Immature natural killer cell (primary cell): ENCODE measurements at regions not wholly inside any gene's neighbourhood (a gene's known extent, or its start where the extent isn't known, plus 50 kb on each side); places are given as distances from the start of the nearest gene placed in this dataset.

Source experiments
- DNase-seq, 3 donors: peaks; one replicate each; pipeline ENCODE4 v3.0.0; 2022; ENCODE audit warnings: mixed read lengths in 1 of 3
- H3K27ac Mint-ChIP-seq, 6 donors: one replicate each; pipeline ENCODE4 v1.8.0; 2020; ENCODE audit warnings: mixed read lengths in 6 of 6, mild to moderate bottlenecking in 5 of 6, inconsistent platforms in 4 of 6, moderate library complexity in 3 of 6
- H3K27me3 Mint-ChIP-seq, 3 donors: one replicate each; pipeline ENCODE4 v1.8.0; 2020 to 2021; ENCODE audit warnings: low read depth in 3 of 3, mild to moderate bottlenecking in 3 of 3, mixed read lengths in 3 of 3, moderate library complexity in 3 of 3, inconsistent platforms in 1 of 3
- H3K36me3 Mint-ChIP-seq, 3 donors: one replicate each; pipeline ENCODE4 v1.8.0; 2020; ENCODE audit warnings: mixed read lengths in 3 of 3, inconsistent platforms in 2 of 3, mild to moderate bottlenecking in 2 of 3
- H3K4me1 Mint-ChIP-seq, 2 donors: one replicate each; pipeline ENCODE4 v1.8.0; 2020; ENCODE audit warnings: inconsistent platforms in 2 of 2, mild to moderate bottlenecking in 2 of 2, mixed read lengths in 2 of 2, moderate library complexity in 1 of 2
- H3K4me3 Mint-ChIP-seq, 5 donors: one replicate each; pipeline ENCODE4 v1.8.0; 2020; ENCODE audit warnings: mild to moderate bottlenecking in 5 of 5, mixed read lengths in 5 of 5, inconsistent platforms in 3 of 5, moderate library complexity in 3 of 5
- H3K9me3 Mint-ChIP-seq, 6 donors: one replicate each; pipeline ENCODE4 v1.8.0; 2020; ENCODE audit warnings: mild to moderate bottlenecking in 6 of 6, mixed read lengths in 6 of 6, inconsistent platforms in 4 of 6, moderate library complexity in 3 of 6

DNA sequence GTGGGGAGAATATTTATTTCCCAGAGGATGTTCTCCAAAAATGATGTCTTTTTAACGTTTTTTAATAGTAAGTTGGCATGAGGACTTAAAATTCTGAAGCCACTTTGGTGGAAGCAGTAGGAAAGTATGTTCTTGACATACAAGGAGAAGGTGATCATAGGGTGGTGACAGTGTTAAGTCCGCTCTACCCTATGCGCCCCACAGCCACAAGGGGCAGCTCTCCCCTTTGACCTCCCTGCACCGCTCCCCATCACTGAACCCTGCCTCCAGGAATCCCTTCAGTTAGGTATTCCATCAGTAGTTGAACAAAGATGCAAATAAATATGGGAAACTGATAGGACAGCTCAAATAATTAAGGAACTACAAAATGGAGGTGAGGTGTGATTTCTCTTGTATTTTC, 111.4 kb downstream of the PLEKHG1 start:
- no peak for DNase-seq
- H3K9me3 Mint-ChIP-seq = no peaks in the 10 kb centered on the region
- H3K36me3 Mint-ChIP-seq = no peaks in the 10 kb centered on the region
- H3K4me3 Mint-ChIP-seq = no peak overlapping the region
- peaks cover 0 to 6% (median 3%) of the 10 kb centered on the region in 3 donors for H3K27me3 Mint-ChIP-seq
- H3K27ac Mint-ChIP-seq = no peak overlapping the region
- no peaks in the 10 kb centered on the region for H3K4me1 Mint-ChIP-seq

DNA sequence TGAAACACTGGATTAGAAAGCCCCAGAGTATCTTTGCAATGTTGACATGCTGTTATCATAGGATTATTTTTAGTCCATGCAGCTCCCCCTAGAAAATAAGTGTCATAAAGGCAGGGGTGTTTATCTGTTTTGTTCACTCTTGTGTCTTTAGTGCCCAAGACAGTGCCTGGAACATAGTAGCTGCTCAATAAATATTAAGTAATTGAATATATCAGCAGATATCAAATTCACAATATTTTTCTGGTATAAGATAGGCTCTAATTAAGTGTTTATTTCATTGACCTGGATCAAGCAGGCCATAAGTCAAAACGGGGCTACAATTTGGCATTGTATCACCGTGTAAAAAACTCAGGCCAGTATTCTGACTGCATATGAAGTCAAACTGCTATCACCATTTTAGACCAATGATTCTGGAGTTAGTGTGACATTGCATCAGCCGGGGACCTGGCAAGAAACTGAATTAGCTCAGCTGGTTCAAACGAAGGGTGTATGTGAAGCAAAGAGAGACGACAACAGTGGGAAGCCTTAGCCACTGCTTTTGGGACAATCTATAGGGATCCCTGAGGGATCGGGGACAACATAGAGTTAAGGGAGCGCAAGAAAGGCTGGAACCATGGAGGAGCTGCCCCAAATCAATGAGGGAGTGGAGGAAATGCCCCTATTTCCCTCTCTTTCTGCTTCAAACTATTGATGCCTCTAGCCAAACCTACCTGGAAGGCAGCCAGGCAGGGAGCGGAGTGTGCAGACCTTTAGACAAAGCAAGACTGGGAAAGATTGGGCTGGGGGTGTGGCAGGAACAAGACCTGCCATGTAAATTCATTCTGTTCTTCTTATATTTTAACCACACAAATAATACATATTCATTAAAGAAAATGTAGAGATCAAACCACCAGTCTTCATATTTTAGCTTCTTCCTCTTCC, 112.2 kb downstream of the PLEKHG1 start:
- peaks cover 0 to 6% (median 3%) of the 10 kb centered on the region in 3 donors for H3K27me3 Mint-ChIP-seq
- no peak for DNase-seq
- H3K4me3 Mint-ChIP-seq = no peak overlapping the region
- no peaks in the 10 kb centered on the region for H3K4me1 Mint-ChIP-seq
- no peaks in the 10 kb centered on the region for H3K36me3 Mint-ChIP-seq
- no peak overlapping the region for H3K27ac Mint-ChIP-seq
- H3K9me3 Mint-ChIP-seq = no peaks in the 10 kb centered on the region

DNA sequence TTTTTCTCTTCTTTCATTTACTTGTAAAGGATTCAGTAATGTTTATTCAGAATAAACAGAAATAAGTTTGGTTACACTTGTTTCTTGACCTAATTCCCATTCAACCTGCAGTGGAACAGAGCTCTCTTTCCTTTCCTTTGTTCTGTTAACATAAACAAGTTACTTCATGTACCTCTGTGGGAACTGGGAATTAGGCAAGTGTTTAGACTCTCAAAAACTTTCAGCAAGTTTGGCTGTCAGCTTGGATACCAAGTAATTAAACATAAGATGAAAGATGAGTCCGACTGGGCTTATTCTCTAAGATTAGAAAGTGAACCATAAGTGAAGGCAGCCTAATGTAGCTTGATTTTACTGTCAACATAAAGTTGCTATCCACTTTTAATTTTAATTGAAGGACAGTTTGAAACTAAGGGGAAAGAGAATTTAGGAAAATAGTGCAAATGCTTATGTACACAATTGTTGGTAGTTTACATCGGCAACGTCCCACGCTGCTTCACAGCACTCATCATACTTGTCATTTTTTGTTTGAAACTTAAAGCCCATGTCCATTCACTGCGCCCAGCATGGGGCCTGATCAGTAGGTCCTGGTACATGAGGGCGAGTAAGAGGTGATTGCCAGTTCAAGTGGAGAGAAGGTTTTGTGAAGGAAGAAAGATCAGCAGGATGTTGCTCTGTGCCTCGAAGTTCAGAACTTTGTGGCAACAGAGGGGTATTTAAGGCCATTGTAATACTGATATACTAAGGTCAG, 113.0 kb downstream of the PLEKHG1 start:
- no peaks in the 10 kb centered on the region for H3K36me3 Mint-ChIP-seq
- peaks cover 0 to 6% (median 0%) of the 10 kb centered on the region in 3 donors for H3K27me3 Mint-ChIP-seq
- DNase-seq = no peak
- H3K4me3 Mint-ChIP-seq = no peak overlapping the region
- no peaks in the 10 kb centered on the region for H3K9me3 Mint-ChIP-seq
- no peak overlapping the region for H3K27ac Mint-ChIP-seq
- no peaks in the 10 kb centered on the region for H3K4me1 Mint-ChIP-seq

DNA sequence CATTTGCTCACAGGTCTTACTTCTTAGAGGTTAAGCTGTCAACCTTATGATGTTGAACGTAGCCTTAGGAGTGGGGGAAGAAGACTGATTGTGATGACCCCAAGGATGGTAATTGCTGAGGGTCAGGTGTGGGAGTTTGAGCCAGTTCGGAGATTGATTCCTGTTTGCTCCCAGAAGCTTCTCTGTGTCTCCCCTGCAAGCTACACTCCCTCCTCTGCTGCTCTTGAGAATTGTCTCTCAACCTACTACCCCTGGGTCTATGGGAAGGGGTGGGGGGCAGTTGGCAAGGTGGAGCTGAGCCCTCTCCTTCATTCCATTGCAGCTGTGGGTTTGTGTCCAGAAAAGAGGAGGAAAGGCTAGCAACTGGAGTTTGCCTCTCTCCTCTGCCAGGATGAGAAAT, 113.8 kb downstream of the PLEKHG1 start:
- Mint-ChIP-seq H3K9me3 (no peaks in the 10 kb centered on the region), H3K4me3 (no peak overlapping the region), H3K27me3 (peaks cover 0 to 2% (median 0%) of the 10 kb centered on the region in 3 donors), H3K36me3 (no peaks in the 10 kb centered on the region), H3K27ac (no peak overlapping the region), H3K4me1 (no peaks in the 10 kb centered on the region)
- DNase-seq = no peak

DNA sequence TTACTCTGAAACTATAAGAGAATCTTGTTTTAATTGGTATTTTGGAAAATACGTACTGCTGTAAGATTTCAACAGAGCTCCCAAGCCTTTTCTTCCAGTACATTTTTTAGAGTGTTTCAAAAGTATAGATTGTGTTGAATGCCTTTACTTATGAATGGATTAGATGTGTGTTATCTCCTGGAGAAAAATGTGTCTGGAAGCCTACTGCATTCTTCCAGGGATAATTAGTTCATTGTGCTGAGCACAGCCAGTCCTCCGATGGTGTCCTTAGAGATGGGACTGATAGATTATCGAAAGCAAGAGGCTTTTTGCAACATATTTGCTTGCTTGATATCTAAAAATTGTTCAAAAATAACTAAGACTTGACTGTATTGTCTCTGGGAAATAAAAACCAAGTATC, 114.2 kb downstream of the PLEKHG1 start:
- Mint-ChIP-seq H3K27me3 (peaks cover 0 to 2% (median 0%) of the 10 kb centered on the region in 3 donors), H3K4me1 (no peaks in the 10 kb centered on the region), H3K9me3 (no peaks in the 10 kb centered on the region), H3K36me3 (no peaks in the 10 kb centered on the region), H3K27ac (no peak overlapping the region), H3K4me3 (no peak overlapping the region)
- no peak for DNase-seq

DNA sequence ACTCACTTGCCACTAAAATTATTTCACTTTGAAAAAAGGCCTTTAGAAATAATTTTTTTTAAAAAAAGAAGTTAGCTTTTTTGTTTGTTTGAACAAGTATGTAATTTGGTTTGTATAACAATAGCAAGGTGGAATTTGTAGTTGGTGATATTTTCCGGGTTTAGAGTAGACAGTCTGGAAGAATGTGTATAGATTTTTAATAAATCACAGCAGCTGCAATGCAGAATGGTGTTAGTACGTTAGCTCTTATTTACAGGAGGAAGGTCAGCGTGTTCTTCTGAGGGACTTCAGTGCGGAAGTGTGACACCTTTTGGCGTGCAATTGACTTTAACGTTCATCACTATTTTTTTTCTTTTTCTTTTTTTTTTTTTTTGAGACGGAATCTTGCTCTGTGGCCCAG, 115.4 kb downstream of the PLEKHG1 start:
- no peaks in the 10 kb centered on the region for H3K4me1 Mint-ChIP-seq

DNA sequence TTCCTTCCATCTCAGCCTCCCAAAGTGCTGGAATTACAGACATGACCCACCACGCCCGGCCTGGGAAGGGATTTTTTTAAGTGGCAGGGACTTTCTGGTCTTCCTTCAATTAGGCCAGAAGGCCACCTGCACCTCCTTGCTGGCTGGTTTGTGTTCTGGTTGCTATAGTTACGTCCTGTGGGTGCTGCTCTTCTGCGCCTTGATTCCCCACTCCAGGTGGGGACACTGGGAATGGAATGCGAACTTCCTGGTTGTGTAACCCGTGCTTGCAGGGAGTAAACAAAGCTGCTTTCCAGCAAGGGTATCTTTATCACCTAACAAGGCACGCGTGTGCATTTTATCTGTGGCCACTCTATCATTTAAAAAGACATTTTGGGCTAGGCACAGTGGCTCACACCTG, 117.7 kb downstream of the PLEKHG1 start:
- Mint-ChIP-seq H3K4me3 (no peak overlapping the region), H3K4me1 (no peaks in the 10 kb centered on the region), H3K36me3 (no peaks in the 10 kb centered on the region), H3K27me3 (peaks cover 0 to 2% (median 2%) of the 10 kb centered on the region in 3 donors), H3K27ac (no peak overlapping the region), H3K9me3 (no peaks in the 10 kb centered on the region)
- no peak for DNase-seq

More for the DNA sequence above, 115.4 kb downstream of the PLEKHG1 start:
- Mint-ChIP-seq H3K27me3 (peaks cover 0 to 2% (median 2%) of the 10 kb centered on the region in 3 donors), H3K9me3 (no peaks in the 10 kb centered on the region), H3K27ac (no peak overlapping the region), H3K4me3 (no peak overlapping the region), H3K36me3 (no peaks in the 10 kb centered on the region)
- DNase-seq = no peak

DNA sequence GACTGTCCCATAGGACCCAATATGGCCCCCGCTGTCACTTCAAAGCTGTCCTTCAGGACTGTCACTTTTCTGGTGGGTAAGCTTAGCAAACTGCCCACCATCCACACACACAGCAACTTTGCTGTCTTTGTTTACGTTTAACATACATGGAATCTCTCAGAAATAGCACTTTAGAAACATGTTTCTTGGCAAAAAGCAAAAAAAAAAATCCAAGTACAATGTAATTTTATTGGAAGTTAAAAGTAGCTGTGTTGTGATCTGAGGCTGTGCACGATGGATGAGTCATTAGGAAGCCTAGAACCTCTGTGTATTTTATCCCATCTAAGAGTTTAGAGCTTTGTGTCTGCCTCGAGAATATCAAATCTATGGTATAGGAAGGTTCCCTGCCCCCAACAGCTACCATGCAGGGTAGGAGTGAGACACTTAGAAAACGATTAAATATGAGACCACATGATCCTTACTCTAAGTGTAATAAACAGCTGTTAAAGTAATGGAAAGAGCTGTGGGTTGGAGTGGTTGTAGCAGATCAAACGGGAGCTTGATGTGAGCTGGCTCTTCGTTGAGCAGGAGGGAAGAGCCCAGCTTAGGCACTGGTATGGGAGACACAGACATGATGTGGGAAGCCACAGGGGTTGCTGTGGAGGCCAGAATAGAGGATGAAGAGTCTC, 119.5 kb downstream of the PLEKHG1 start:
- no peaks in the 10 kb centered on the region for H3K36me3 Mint-ChIP-seq
- peaks cover 0 to 2% (median 2%) of the 10 kb centered on the region in 3 donors for H3K27me3 Mint-ChIP-seq
- no peaks in the 10 kb centered on the region for H3K9me3 Mint-ChIP-seq
- DNase-seq = no peak
- H3K27ac Mint-ChIP-seq = no peak overlapping the region
- no peaks in the 10 kb centered on the region for H3K4me1 Mint-ChIP-seq
- H3K4me3 Mint-ChIP-seq = no peak overlapping the region

DNA sequence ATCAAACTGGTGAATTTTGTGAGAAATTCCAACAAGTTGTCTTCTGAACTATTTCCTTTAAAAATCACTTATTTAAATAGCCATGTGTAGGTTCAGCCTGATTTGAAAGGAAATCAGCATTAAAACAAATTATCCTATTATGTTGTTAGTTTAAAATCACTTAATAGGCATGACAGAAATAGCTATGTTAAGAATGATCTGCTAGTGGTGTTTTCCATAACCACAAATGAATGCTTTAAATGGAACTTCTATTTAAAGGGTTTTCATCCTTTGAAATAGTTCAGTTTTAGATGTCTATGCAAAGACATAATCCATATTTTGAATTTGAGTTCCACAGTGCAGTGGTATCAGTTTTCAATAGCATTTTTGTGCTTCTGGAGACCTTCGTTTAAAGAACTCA, 120.1 kb downstream of the PLEKHG1 start:
- Mint-ChIP-seq H3K27ac (no peak overlapping the region), H3K27me3 (peaks cover 0 to 2% (median 2%) of the 10 kb centered on the region in 3 donors), H3K4me1 (no peaks in the 10 kb centered on the region), H3K36me3 (no peaks in the 10 kb centered on the region), H3K9me3 (no peaks in the 10 kb centered on the region), H3K4me3 (no peak overlapping the region)
- DNase-seq = no peak

DNA sequence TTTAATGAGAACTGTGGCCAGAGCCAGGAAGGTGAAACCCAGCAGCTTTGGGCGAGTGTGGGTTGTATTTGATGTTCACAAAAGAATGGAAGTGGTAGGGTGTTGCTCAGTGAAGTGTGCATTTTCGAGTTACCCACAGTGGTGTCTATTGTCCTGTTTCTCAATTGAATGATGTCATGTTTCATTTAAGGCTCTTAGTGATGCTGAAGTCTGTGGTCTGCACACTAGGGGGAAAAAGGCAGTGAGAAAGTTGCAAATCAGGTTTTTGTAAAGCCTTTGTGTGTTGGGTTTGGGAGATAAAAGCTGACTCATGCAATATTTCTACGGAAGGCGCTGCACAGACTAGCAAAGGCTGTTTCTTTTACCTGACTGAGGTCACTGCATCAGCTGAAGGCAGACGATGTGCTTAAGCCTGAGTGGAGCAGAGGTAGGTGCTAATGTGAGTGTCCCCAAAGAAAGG, 121.1 kb downstream of the PLEKHG1 start:
- Mint-ChIP-seq H3K4me3 (no peak overlapping the region), H3K27ac (no peak overlapping the region), H3K36me3 (no peaks in the 10 kb centered on the region), H3K9me3 (no peaks in the 10 kb centered on the region), H3K27me3 (peaks cover 0 to 3% (median 2%) of the 10 kb centered on the region in 3 donors), H3K4me1 (no peaks in the 10 kb centered on the region)
- no peak for DNase-seq

DNA sequence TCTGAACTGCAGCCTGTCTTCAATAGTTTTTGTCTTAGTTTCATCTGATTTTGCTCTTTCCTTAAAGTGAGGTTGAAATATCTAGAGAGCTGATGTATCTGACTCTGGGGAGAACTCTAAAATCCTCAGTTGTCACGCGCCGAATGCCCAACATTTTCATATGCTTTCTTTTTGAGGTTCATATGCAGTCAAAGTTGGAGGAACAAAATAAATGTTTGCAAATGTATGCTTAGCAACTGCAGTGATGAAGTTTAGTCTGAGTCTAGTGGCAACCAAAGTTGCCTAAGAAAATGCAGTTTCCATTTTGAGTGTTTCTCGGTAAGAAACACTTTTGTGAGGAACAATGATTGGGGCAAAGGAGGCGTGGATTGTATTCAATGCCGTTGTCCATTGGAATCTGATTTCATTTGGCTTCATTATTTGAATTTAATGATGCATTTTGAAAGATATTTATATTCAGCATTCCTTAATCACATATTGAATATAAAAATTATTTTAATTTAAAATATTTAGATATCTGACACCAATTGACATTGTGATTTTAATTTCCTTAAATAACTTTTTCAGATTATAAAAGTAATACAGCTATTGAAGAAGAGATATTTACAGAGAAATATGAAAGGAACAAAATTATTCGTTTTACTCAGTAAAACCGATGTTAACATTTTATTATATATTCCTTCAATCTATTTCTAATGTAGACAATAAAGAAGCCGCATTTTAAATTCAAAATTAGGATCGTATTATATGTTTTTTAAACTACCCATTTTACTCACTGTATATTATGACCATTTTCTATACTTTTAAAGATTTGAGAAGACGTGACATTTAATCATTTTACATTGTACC, 122.0 kb downstream of the PLEKHG1 start:
- no peak for DNase-seq
- Mint-ChIP-seq H3K36me3 (no peaks in the 10 kb centered on the region), H3K4me3 (no peak overlapping the region), H3K27me3 (peaks cover 0 to 3% (median 2%) of the 10 kb centered on the region in 3 donors), H3K4me1 (no peaks in the 10 kb centered on the region), H3K27ac (no peak overlapping the region), H3K9me3 (no peaks in the 10 kb centered on the region)

DNA sequence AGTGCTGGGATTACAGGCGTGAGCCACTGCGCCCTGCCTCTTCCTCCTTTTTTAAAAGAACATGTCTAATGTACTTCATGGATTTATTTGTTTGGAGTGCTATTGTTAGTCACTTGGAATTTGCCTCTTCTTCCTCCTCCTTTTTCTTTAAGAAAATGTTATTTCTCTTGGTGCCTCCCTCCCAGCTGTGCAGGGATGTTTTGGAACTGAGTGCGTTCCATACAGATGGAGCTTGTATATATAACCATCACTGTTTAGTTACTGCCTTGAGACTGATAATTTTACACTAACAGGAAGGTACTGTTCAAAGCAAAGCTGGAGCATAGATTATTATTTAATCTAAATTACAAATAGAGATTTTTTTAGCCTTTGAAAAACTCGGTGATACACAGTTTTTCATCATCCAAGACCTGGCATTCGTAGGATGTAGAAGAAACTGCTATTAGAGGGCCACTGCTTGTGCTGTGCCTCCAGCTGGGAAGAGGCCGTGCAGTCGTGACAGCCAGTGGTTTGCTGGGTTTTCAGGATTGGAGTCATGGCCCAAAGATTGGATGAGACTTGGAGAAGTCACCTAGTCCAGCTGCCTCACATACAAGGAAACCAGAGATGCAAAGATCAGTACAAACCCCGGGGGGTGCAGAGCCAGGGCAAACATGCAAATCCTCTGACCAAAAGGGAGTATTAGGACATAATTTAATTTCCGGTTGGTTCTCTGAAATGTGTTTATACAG, 123.1 kb downstream of the PLEKHG1 start:
- no peak for DNase-seq
- Mint-ChIP-seq H3K36me3 (no peaks in the 10 kb centered on the region), H3K9me3 (no peaks in the 10 kb centered on the region), H3K27me3 (peaks cover 0 to 5% (median 2%) of the 10 kb centered on the region in 3 donors), H3K27ac (no peak overlapping the region), H3K4me1 (no peaks in the 10 kb centered on the region), H3K4me3 (no peak overlapping the region)

DNA sequence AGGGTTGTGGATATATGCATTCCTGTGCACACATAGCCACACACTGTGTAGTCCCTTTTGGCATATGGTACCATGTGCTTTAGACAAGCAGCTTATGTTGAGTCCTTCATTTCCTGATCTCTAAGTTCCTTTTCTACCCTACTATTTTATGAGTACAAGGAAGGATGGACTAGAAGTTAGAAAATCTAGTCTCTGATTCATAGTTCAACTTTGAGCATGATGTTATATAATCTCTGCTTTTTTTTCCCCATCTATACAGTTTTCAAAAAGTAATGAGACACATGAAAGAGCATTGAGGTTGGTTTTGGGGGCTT, 123.6 kb downstream of the PLEKHG1 start:
- Mint-ChIP-seq H3K27ac (no peak overlapping the region), H3K36me3 (no peaks in the 10 kb centered on the region), H3K9me3 (no peaks in the 10 kb centered on the region), H3K4me1 (no peaks in the 10 kb centered on the region), H3K4me3 (no peak overlapping the region), H3K27me3 (peaks cover 0 to 5% (median 2%) of the 10 kb centered on the region in 3 donors)
- DNase-seq = no peak
